C4-2B (cell line): ENCODE measurements at regions not wholly inside any gene's neighbourhood (a gene's known extent, or its start where the extent isn't known, plus 50 kb on each side); places are given as distances from the start of the nearest gene placed in this dataset.

Source experiments
- H3K27ac ChIP-seq: fragments of 450-650 bp; 2 replicates; pipeline ENCODE4 v1.5.1; 2017
- CTCF ChIP-seq: fragments of 450-650 bp; conservative IDR thresholded peaks from 2 replicates; pipeline ENCODE4 v1.5.1; 2017; ENCODE audit warnings: mild to moderate bottlenecking
- ZFX ChIP-seq: fragments of 450-650 bp; IDR thresholded peaks from 2 replicates; pipeline ENCODE4 v1.6.1; 2017

- no peak overlapping the region for H3K27ac ChIP-seq
- TF ChIP-seq CTCF (no peak), ZFX (no peak)
Observed at GRCh38 chr2:176415174-176415895, 146.1 kb downstream of the MTX2 start.

GRCh38 chr2:176415937-176416499, 146.8 kb downstream of the MTX2 start:
- TF ChIP-seq CTCF (no peak), ZFX (no peak)
- H3K27ac ChIP-seq = no peak overlapping the region

DNA sequence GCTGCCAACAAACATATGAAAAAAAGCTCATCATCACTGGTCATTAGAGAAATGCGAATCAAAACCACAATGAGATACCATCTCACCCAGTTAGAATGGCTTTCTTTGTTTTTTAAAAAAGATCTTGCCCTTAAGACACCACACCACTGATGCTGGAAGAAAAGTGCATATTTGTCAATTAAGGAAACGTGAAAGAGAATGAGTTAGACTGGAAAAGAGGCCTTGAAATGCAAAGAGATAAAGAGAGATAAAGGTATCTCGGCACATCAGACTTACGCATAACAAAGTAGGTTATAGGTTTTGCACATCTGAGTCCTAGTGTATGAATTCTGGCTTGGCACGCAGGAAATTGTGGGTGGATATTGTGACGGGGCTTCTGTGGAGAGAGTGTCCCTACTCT, 149.5 kb downstream of the MTX2 start:
- no peak for TF ChIP-seq ZFX
- TF ChIP-seq CTCF = no peak
- H3K27ac ChIP-seq = no peak overlapping the region

GRCh38 chr2:176419591-176420071, 150.4 kb downstream of the MTX2 start:
- TF ChIP-seq ZFX (no peak), CTCF (no peak)
- no peak overlapping the region for H3K27ac ChIP-seq

GRCh38 chr2:176421297-176422050, 152.2 kb downstream of the MTX2 start:
- no peak overlapping the region for H3K27ac ChIP-seq
- TF ChIP-seq ZFX = no peak
- TF ChIP-seq CTCF = no peak

- no peak overlapping the region for H3K27ac ChIP-seq
- no peak for TF ChIP-seq CTCF
- no peak for TF ChIP-seq ZFX
Observed at GRCh38 chr2:176423819-176424218, 154.6 kb downstream of the MTX2 start.

- H3K27ac ChIP-seq = no peak overlapping the region
- TF ChIP-seq ZFX (no peak), CTCF (no peak)
Observed at GRCh38 chr2:176424746-176425145, 155.5 kb downstream of the MTX2 start.
